SK-N-SH treated with all-trans-retinoic acid at 6 μM for 48 hours (cell line): ENCODE measurements at regions not wholly inside any gene's neighbourhood (a gene's known extent, or its start where the extent isn't known, plus 50 kb on each side); places are given as distances from the start of the nearest gene placed in this dataset.

Experiments
- ATAC-seq: fragments of 200-7000 bp; cut with Tn5 transposase; 3 replicates; pipeline ENCODE4 v1.9.1; 2020; ENCODE audit warnings: mild to moderate bottlenecking, moderate library complexity
- CSDC2 ChIP-seq: fragments of 250-450 bp; sonication (Bioruptor Pico); IDR thresholded peaks from 2 replicates; pipeline ENCODE4 v1.5.0; 2020; ENCODE audit warnings: mild to moderate bottlenecking, moderate library complexity
- CSRNP3 ChIP-seq: fragments of 250-450 bp; sonication (Bioruptor Pico); IDR thresholded peaks from 2 replicates; pipeline ENCODE4 v1.5.1; 2021; ENCODE audit warnings: mild to moderate bottlenecking, moderate library complexity
- ESRRG ChIP-seq: fragments of 250-450 bp; sonication (Bioruptor Pico); IDR thresholded peaks from 2 replicates; pipeline ENCODE4 v1.6.1; 2021; ENCODE audit warnings: mild to moderate bottlenecking
- GLIS3 ChIP-seq: fragments of 250-450 bp; sonication (Bioruptor Pico); IDR thresholded peaks from 2 replicates; pipeline ENCODE4 v1.5.0; 2020; ENCODE audit warnings: mild to moderate bottlenecking, moderate library complexity
- ISL1 ChIP-seq: fragments of 250-450 bp; sonication (Bioruptor Pico); IDR thresholded peaks from 2 replicates; pipeline ENCODE4 v2.1.2; 2022; ENCODE audit warnings: mild to moderate bottlenecking, moderate library complexity
- OSR1 ChIP-seq: fragments of 250-450 bp; sonication (Bioruptor Pico); IDR thresholded peaks from 2 replicates; pipeline ENCODE4 v1.8.0; 2022; ENCODE audit warnings: moderate library complexity, mild to moderate bottlenecking, inconsistent platforms
- PPARA ChIP-seq: fragments of 250-450 bp; sonication (Bioruptor Pico); IDR thresholded peaks from 2 replicates; pipeline ENCODE4 v1.5.0; 2020; ENCODE audit warnings: mild to moderate bottlenecking, borderline replicate concordance
- RARB ChIP-seq: fragments of 250-450 bp; sonication (Bioruptor Pico); IDR thresholded peaks from 2 replicates; pipeline ENCODE4 v1.8.0; 2021; ENCODE audit warnings: mild to moderate bottlenecking, moderate library complexity
- SNAI2 ChIP-seq: fragments of 250-450 bp; sonication (Bioruptor Pico); IDR thresholded peaks from 2 replicates; pipeline ENCODE4 v1.5.0; 2020; ENCODE audit warnings: mild to moderate bottlenecking, moderate library complexity
- TCF4 ChIP-seq: fragments of 250-450 bp; sonication (Bioruptor Pico); IDR thresholded peaks from 2 replicates; pipeline ENCODE4 v1.8.0; 2021; ENCODE audit warnings: mild to moderate bottlenecking, moderate library complexity, borderline replicate concordance
- TOX ChIP-seq: fragments of 250-450 bp; sonication (Bioruptor Pico); IDR thresholded peaks from 2 replicates; pipeline ENCODE4 v1.8.0; 2021; ENCODE audit warnings: mild to moderate bottlenecking, moderate library complexity, borderline replicate concordance
- TSHZ2 ChIP-seq: fragments of 250-450 bp; sonication (Bioruptor Pico); IDR thresholded peaks from 2 replicates; pipeline ENCODE4 v1.5.0; 2020; ENCODE audit warnings: mild to moderate bottlenecking, moderate library complexity
- ZC3H10 ChIP-seq: fragments of 250-450 bp; sonication (Bioruptor Pico); IDR thresholded peaks from 2 replicates; pipeline ENCODE4 v1.5.1; 2021; ENCODE audit warnings: mild to moderate bottlenecking, moderate library complexity
- ZFP30 ChIP-seq: fragments of 450-650 bp; formaldehyde crosslinking; IDR thresholded peaks from 2 replicates; pipeline ENCODE4 v1.5.0; 2022; ENCODE audit warnings: mild to moderate bottlenecking, moderate library complexity
- ZNF565 ChIP-seq: fragments of 450-650 bp; formaldehyde crosslinking; conservative IDR thresholded peaks from 2 replicates; pipeline ENCODE4 v1.5.0; 2020; ENCODE audit warnings: low read depth, mild to moderate bottlenecking, moderate library complexity
- ZNF70 ChIP-seq: fragments of 450-650 bp; formaldehyde crosslinking; IDR thresholded peaks from 2 replicates; pipeline ENCODE4 v1.5.0; 2020; ENCODE audit warnings: mild to moderate bottlenecking, moderate library complexity
- TF ChIP-seq, protein P1 (sequence below): fragments of 250-450 bp; sonication (Bioruptor Pico); IDR thresholded peaks from 2 replicates; pipeline ENCODE4 v1.8.0; 2020; ENCODE audit warnings: mild to moderate bottlenecking, moderate library complexity, borderline replicate concordance
- TF ChIP-seq, protein P2 (sequence below): fragments of 250-450 bp; sonication (Bioruptor Pico); IDR thresholded peaks from 2 replicates; pipeline ENCODE4 v1.8.0; 2021; ENCODE audit warnings: low read depth, mild to moderate bottlenecking, moderate library complexity, borderline replicate concordance

GRCh38 chr3:59546522-59546921 lies 496.7 kb upstream of the CFAP20DC start:
- ATAC-seq = no peak

GRCh38 chr3:59545374-59545773 lies 495.5 kb upstream of the CFAP20DC start:
- ATAC-seq = no peak
- TF ChIP-seq ZC3H10 (CRISPR knock-in tag) = no peak
- TF ChIP-seq, protein P1, sequence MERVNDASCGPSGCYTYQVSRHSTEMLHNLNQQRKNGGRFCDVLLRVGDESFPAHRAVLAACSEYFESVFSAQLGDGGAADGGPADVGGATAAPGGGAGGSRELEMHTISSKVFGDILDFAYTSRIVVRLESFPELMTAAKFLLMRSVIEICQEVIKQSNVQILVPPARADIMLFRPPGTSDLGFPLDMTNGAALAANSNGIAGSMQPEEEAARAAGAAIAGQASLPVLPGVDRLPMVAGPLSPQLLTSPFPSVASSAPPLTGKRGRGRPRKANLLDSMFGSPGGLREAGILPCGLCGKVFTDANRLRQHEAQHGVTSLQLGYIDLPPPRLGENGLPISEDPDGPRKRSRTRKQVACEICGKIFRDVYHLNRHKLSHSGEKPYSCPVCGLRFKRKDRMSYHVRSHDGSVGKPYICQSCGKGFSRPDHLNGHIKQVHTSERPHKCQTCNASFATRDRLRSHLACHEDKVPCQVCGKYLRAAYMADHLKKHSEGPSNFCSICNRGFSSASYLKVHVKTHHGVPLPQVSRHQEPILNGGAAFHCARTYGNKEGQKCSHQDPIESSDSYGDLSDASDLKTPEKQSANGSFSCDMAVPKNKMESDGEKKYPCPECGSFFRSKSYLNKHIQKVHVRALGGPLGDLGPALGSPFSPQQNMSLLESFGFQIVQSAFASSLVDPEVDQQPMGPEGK = no peak
- TF ChIP-seq RARB (CRISPR knock-in tag) = no peak

More at GRCh38 chr3:59546522-59546921, 496.7 kb upstream of the CFAP20DC start:
- TF ChIP-seq, protein P1 = no peak
- no peak for TF ChIP-seq ZNF70
- TF ChIP-seq TSHZ2 (CRISPR knock-in tag) = no peak
- no peak for TF ChIP-seq GLIS3 (CRISPR knock-in tag)
- TF ChIP-seq ZC3H10 (CRISPR knock-in tag) = no peak
- TF ChIP-seq CSDC2 (CRISPR knock-in tag) = no peak
- no peak for TF ChIP-seq OSR1 (CRISPR knock-in tag)
- TF ChIP-seq, protein P2, sequence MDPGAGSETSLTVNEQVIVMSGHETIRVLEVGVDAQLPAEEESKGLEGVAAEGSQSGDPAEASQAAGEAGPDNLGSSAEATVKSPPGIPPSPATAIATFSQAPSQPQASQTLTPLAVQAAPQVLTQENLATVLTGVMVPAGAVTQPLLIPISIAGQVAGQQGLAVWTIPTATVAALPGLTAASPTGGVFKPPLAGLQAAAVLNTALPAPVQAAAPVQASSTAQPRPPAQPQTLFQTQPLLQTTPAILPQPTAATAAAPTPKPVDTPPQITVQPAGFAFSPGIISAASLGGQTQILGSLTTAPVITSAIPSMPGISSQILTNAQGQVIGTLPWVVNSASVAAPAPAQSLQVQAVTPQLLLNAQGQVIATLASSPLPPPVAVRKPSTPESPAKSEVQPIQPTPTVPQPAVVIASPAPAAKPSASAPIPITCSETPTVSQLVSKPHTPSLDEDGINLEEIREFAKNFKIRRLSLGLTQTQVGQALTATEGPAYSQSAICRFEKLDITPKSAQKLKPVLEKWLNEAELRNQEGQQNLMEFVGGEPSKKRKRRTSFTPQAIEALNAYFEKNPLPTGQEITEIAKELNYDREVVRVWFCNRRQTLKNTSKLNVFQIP (CRISPR knock-in tag) = no peak
- no peak for TF ChIP-seq ZNF565
- TF ChIP-seq ZFP30 (CRISPR knock-in tag) = no peak
- TF ChIP-seq CSRNP3 (CRISPR knock-in tag) = no peak

GRCh38 chr3:59542276-59542675 lies 492.5 kb upstream of the CFAP20DC start:
- no peak for ATAC-seq
- TF ChIP-seq PPARA (CRISPR knock-in tag) (no peak), OSR1 (CRISPR knock-in tag) (no peak), ZNF565 (no peak), ZNF70 (no peak), TOX (no peak), ISL1 (no peak), ZC3H10 (CRISPR knock-in tag) (no peak), CSRNP3 (CRISPR knock-in tag) (no peak), ESRRG (CRISPR knock-in tag) (no peak), ZFP30 (CRISPR knock-in tag) (no peak), SNAI2 (CRISPR knock-in tag) (no peak), TCF4 (CRISPR knock-in tag) (no peak), CSDC2 (CRISPR knock-in tag) (no peak), TSHZ2 (CRISPR knock-in tag) (no peak), GLIS3 (CRISPR knock-in tag) (no peak)
- TF ChIP-seq, protein P1 = no peak
- TF ChIP-seq, protein P2 (CRISPR knock-in tag) = no peak
